ENCODE measurements at regions not wholly inside any gene's neighbourhood (a gene's known extent, or its start where the extent isn't known, plus 50 kb on each side); places are given as distances from the start of the nearest gene placed in this dataset.

- Histone ChIP-seq H3K27me3 (no peaks in the 10 kb centered on the region), H3K36me3 (no peaks in the 10 kb centered on the region), H3K4me3 (replicated peaks in 1 of 3) (no peak overlapping the region), H3K4me1 (no peaks in the 10 kb centered on the region), H3K27ac (no peak overlapping the region), H3K9me3 (no peaks in the 10 kb centered on the region)
- DNase-seq: no peak
- TF ChIP-seq POLR2A (IDR thresholded peaks at IDR 0.05) (no peak), CTCF (IDR thresholded peaks at IDR 0.05) (no peak)
- WGBS, 2 donors: 61 to 76% methylated on average over 9 to 17 of the region's 20 CpGs
- intact Hi-C loops (cut with DNase I): no loop called here
Observed at GRCh38 chr16:88295671-88296436, 86.9 kb upstream of the ZNF469 start.

DNA sequence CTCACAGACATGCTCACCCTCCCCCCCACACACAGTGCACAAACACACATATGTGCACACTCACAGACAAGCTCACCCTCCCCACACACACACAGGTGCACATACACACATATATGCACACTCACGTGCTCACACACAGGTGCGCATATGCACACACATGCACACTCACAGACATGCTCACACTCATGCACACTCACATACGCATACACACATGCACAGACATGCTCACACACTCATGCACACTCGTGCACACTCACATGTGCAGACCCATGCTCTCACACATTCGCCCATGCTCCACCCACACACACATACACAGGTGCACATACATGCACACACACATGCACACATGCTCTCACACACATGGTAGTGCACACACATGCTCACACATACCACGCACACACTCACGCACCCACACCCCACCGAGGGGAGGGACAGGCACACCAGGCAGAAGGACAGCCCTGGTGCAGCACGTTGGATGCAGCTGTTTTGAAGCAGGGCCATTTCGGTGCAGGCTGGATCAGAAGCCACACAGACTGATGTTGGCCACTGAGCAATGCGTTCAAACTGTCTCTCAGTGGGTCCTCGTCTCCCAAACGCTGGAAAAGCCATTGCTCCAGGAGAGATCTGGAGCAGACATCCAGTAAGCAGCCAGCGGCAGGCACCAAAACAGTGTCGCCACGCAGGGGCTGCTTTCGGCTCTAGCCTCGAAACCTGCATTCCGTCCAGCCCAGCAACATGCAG, 86.2 kb upstream of the ZNF469 start:
- Histone ChIP-seq H3K27me3 (no peaks in the 10 kb centered on the region), H3K4me3 (replicated peaks in 1 of 3) (no peak overlapping the region), H3K27ac (no peak overlapping the region), H3K9me3 (no peaks in the 10 kb centered on the region), H3K36me3 (no peaks in the 10 kb centered on the region), H3K4me1 (no peaks in the 10 kb centered on the region)
- intact Hi-C loops (cut with DNase I): no loop called here
- TF ChIP-seq CTCF (IDR thresholded peaks at IDR 0.05) (no peak), POLR2A (IDR thresholded peaks at IDR 0.05) (no peak)
- WGBS, 2 donors: 78 to 83% methylated on average over 15 to 19 of the region's 19 CpGs
- DNase-seq: no peak

DNA sequence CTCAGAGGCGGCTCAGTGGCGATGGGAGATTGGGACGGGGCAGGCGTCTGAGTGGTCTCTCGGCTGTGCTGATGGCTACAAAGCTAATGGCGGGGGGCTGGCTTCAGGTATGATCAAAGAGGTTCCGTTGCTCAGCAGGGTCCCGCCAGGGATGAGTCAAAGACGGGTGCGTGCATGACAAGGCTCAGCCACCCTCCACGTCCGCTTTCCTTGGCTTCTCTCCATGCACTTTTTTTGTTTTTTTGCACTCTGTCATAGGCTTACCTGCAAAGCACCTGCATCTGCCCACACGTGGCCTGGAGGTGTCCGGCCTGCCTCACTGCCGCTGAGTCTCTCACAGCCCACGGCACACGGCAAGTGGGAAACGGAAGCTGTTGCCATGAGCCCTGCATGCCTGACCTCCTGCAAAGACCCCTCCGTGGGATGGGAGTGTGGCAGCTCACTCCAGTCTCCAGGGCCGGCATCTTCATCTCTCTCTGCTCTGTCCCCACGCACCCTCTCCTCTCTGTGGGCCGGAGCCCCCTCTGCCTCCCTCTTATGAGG, 85.5 kb upstream of the ZNF469 start:
- Histone ChIP-seq H3K4me1 (no peaks in the 10 kb centered on the region), H3K27ac (no peak overlapping the region), H3K27me3 (no peaks in the 10 kb centered on the region), H3K9me3 (no peaks in the 10 kb centered on the region), H3K4me3 (replicated peaks in 1 of 3) (no peak overlapping the region), H3K36me3 (no peaks in the 10 kb centered on the region)
- intact Hi-C loops (cut with DNase I): no loop called here
- 78 to 80% methylated on average over 22 of the region's 22 CpGs for whole genome bisulfite sequencing, 2 donors
- DNase-seq: no peak
- no peak for TF ChIP-seq CTCF (IDR thresholded peaks at IDR 0.05)
- no peak for TF ChIP-seq POLR2A (IDR thresholded peaks at IDR 0.05)

DNA sequence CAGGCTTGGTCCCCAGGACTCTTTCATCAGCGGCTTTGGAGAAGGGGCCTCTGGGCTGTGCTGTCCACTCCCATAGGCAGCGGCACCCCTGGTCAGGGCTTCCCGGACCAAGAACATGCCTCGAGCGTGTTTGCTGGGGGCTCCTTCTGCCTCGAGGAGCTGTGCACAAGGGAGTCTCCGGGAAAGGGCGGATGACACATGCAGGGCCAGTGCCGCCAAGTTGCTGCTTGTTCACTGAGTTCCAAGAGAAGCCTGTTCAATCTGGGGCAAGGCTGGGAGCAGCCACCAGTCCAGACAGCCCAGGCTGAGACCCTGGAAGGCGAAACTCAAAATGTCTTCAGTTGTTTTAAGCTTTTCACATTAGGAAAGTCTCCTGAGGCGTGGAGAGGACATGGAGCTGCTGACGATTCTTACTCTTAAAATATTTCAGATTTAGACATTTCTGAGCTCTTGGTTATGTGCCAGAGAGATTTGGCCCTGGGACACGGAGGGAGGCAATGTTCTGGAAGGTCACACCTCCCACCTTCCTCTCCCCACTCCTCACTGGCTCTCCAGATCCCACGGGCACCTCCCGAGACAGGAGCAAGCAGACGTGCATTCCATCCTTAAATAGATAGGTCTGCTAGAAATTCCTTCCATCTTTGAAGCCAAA, 84.5 kb upstream of the ZNF469 start:
- intact Hi-C loops (cut with DNase I): no loop called here
- 41 to 56% methylated on average over 11 to 16 of the region's 16 CpGs for WGBS, 2 donors
- no peaks in the 10 kb centered on the region for H3K9me3 ChIP-seq
- no peak overlapping the region for H3K4me3 ChIP-seq (replicated peaks in 1 of 3)
- peak in 1 of 2 donors; percentile 14 for DNase-seq
- no peak overlapping the region for H3K27ac ChIP-seq
- no peaks in the 10 kb centered on the region for H3K36me3 ChIP-seq
- H3K27me3 ChIP-seq: no peaks in the 10 kb centered on the region
- no peaks in the 10 kb centered on the region for H3K4me1 ChIP-seq
- TF ChIP-seq POLR2A (IDR thresholded peaks at IDR 0.05): no peak
- no peak for TF ChIP-seq CTCF (IDR thresholded peaks at IDR 0.05)
